Smooth muscle cell (in vitro differentiated cells): ENCODE measurements at regions not wholly inside any gene's neighbourhood (a gene's known extent, or its start where the extent isn't known, plus 50 kb on each side); places are given as distances from the start of the nearest gene placed in this dataset.

Source experiments
- DNase-seq: peaks from one replicate; lab custom pipeline; 2025; ENCODE audit not compliant: unreplicated experiment; lab: John Stamatoyannopoulos, UW
- H2AFZ ChIP-seq: fragments of 200-600 bp; sonication (generic); 2 replicates; pipeline ENCODE4 v1.6.0; 2016; ENCODE audit warnings: antibody characterized with exemption, low read depth, mild to moderate bottlenecking
- H3F3A ChIP-seq: fragments of 200-600 bp; sonication (generic); 2 replicates; pipeline ENCODE4 v1.6.0; 2017; ENCODE audit warnings: antibody characterized with exemption, low read depth
- H3K27ac ChIP-seq: fragments of 200-600 bp; sonication (generic); 2 replicates; pipeline ENCODE4 v1.5.1; 2016; ENCODE audit warnings: low read depth, mild to moderate bottlenecking
- H3K27me3 ChIP-seq: fragments of 200-600 bp; sonication (generic); 2 replicates; pipeline ENCODE4 v1.6.1; 2016; ENCODE audit warnings: low read depth, mild to moderate bottlenecking
- H3K36me3 ChIP-seq: fragments of 200-600 bp; sonication (generic); 2 replicates; pipeline ENCODE4 v1.5.1; 2016; ENCODE audit warnings: low read depth
- H3K4me1 ChIP-seq: fragments of 200-600 bp; sonication (generic); 2 replicates; pipeline ENCODE4 v1.5.1; 2016; ENCODE audit warnings: low read depth
- H3K4me2 ChIP-seq: fragments of 200-600 bp; sonication (generic); 2 replicates; pipeline ENCODE4 v1.6.0; 2016; ENCODE audit warnings: mild to moderate bottlenecking
- H3K4me3 ChIP-seq: fragments of 200-600 bp; sonication (generic); 2 replicates; pipeline ENCODE4 v1.5.1; 2016; ENCODE audit warnings: mild to moderate bottlenecking
- H3K79me2 ChIP-seq: fragments of 200-600 bp; sonication (generic); 2 replicates; pipeline ENCODE4 v1.6.0; 2016; ENCODE audit warnings: low read depth, mild to moderate bottlenecking
- H3K9ac ChIP-seq: fragments of 200-600 bp; sonication (generic); 2 replicates; pipeline ENCODE4 v1.6.0; 2016; ENCODE audit warnings: low read depth
- H3K9me3 ChIP-seq: fragments of 200-600 bp; sonication (generic); replicated peaks from 2 replicates; pipeline ENCODE4 v1.5.1; 2016; ENCODE audit warnings: low read depth
- H4K20me1 ChIP-seq: fragments of 200-600 bp; sonication (generic); 2 replicates; pipeline ENCODE4 v1.6.0; 2016; ENCODE audit warnings: low read depth
- WGBS: methylation state at CpG from one replicate; pipeline ENCODE4 v1.1.7; 2016; ENCODE audit warnings: low lambda C conversion rate; 5-methylcytosine and 5-hydroxymethylcytosine counted together
- TF ChIP-seq, protein P1 (sequence below): fragments of 200-600 bp; sonication (generic); IDR thresholded peaks from 2 replicates; pipeline ENCODE4 v1.5.1; 2017; ENCODE audit warnings: borderline replicate concordance, mild to moderate bottlenecking, antibody characterized with exemption; ENCODE audit not compliant: insufficient read depth, poor library complexity, severe bottlenecking

DNA sequence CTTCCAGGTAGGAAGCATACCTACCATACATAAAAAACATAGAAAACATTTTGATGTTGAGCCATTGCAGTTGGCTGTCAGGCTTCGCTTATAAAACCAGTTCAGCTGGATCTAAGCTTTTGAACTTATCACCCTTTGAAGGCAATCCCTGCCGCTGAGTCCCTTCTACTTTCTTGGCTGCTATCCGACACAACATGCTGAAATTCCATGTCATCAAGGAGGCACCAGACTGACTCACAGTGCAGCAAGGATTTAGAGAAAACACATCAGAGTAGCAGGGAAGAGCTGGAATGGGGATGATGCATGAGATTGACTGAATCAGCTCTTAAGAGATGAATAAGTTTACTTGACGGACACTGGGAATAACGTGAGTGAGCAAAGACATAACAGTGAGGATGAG, 135.0 kb upstream of the MAN1A1 start:
- Histone ChIP-seq H3K79me2 (no peaks in the 10 kb centered on the region), H3K4me1 (no peaks in the 10 kb centered on the region), H3K27ac (no peak overlapping the region), H3K4me3 (no peak overlapping the region), H2AFZ (no peak overlapping the region), H3K27me3 (no peaks in the 10 kb centered on the region), H4K20me1 (no peaks in the 10 kb centered on the region), H3K36me3 (no peaks in the 10 kb centered on the region), H3F3A (peaks cover 7% of the 10 kb centered on the region), H3K4me2 (peak overlapping the region; percentile 5), H3K9me3 (no peaks in the 10 kb centered on the region), H3K9ac (no peak overlapping the region)
- peak; percentile 1 for DNase-seq
- WGBS = under 1% methylated on average over 5 of the region's 5 CpGs
- TF ChIP-seq, protein P1, sequence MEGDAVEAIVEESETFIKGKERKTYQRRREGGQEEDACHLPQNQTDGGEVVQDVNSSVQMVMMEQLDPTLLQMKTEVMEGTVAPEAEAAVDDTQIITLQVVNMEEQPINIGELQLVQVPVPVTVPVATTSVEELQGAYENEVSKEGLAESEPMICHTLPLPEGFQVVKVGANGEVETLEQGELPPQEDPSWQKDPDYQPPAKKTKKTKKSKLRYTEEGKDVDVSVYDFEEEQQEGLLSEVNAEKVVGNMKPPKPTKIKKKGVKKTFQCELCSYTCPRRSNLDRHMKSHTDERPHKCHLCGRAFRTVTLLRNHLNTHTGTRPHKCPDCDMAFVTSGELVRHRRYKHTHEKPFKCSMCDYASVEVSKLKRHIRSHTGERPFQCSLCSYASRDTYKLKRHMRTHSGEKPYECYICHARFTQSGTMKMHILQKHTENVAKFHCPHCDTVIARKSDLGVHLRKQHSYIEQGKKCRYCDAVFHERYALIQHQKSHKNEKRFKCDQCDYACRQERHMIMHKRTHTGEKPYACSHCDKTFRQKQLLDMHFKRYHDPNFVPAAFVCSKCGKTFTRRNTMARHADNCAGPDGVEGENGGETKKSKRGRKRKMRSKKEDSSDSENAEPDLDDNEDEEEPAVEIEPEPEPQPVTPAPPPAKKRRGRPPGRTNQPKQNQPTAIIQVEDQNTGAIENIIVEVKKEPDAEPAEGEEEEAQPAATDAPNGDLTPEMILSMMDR = no peak

DNA sequence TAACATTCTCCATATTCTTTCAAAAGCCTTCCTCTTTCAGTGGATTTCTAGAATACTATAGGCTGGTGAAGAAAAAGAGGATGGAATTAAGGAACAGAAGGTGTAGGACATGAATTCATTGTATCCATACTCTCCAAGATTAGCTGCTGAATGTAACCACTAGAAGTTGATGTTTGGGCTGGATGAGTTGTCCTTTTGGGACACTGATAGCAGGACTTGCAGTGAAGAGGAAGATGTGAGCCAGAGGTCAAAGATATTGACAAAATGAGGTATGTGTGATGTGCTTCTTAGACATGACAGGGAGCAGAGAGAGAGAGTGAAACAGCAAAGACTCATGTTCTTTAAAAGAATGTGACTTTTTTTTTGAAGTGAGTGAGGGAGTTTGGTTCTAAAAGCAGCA, 134.3 kb upstream of the MAN1A1 start:
- Histone ChIP-seq H3F3A (peaks cover 7% of the 10 kb centered on the region), H3K4me1 (no peaks in the 10 kb centered on the region), H4K20me1 (no peaks in the 10 kb centered on the region), H2AFZ (no peak overlapping the region), H3K79me2 (no peaks in the 10 kb centered on the region), H3K4me3 (no peak overlapping the region), H3K9ac (no peak overlapping the region), H3K27me3 (no peaks in the 10 kb centered on the region), H3K4me2 (peak overlapping the region; percentile 5), H3K36me3 (no peaks in the 10 kb centered on the region), H3K27ac (no peak overlapping the region), H3K9me3 (no peaks in the 10 kb centered on the region)
- TF ChIP-seq, protein P1 = no peak
- no peak for DNase-seq

DNA sequence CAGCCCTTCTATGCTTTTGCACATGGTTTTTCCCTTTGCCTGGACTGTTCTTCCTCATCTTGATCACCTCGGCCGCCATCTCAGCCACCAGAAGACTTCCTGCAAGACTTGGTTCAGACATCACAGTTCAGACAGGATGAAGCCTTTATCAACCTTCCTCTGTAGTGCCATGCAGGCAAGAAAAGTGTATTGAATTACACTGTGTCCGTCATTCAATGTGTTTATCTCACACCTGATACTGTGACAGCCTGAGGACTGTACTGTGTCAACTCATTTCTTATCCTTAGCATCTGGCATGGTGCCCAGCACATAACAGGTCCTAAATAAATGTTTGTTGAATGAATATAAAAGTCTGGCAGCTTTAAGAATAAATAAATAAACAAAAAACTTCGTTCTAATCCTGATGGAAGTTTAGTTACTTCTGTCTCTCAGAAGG, 133.3 kb upstream of the MAN1A1 start:
- TF ChIP-seq, protein P1 = no peak
- 66% methylated on average over 4 of the region's 4 CpGs for WGBS
- Histone ChIP-seq H3K4me2 (no peak overlapping the region), H3K79me2 (no peaks in the 10 kb centered on the region), H3K27ac (no peak overlapping the region), H3K9me3 (no peaks in the 10 kb centered on the region), H3K9ac (no peak overlapping the region), H3K27me3 (no peaks in the 10 kb centered on the region), H2AFZ (no peak overlapping the region), H3K4me1 (no peaks in the 10 kb centered on the region), H3K4me3 (no peak overlapping the region), H3K36me3 (no peaks in the 10 kb centered on the region), H4K20me1 (no peaks in the 10 kb centered on the region), H3F3A (peaks cover 7% of the 10 kb centered on the region)
- no peak for DNase-seq

DNA sequence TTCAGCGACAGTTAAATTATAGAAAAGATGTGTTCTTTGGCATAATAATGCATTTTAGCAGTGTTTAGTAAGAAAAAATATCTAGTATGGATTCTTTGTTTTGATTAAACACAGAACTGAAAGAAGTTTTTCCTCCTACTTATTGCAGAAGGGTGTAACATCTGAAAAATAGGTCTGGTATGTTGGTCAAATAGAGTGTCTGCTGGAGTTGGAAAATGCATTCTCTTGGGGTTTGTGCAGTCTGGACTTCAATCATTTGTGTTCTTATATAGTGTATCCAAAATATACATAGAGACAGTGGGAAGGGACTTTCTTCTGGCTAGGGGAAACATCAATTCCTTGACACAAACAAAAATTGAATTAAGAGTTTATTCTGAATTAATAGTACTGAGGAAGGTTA, 132.4 kb upstream of the MAN1A1 start:
- Histone ChIP-seq H3K9ac (no peak overlapping the region), H3K79me2 (no peaks in the 10 kb centered on the region), H2AFZ (no peak overlapping the region), H3K9me3 (no peaks in the 10 kb centered on the region), H3K4me1 (no peaks in the 10 kb centered on the region), H3F3A (peaks cover 7% of the 10 kb centered on the region), H3K27ac (no peak overlapping the region), H3K36me3 (no peaks in the 10 kb centered on the region), H3K27me3 (no peaks in the 10 kb centered on the region), H3K4me2 (no peak overlapping the region), H4K20me1 (no peaks in the 10 kb centered on the region), H3K4me3 (no peak overlapping the region)
- 90% methylated on average over 1 of the region's 1 CpG for WGBS
- TF ChIP-seq, protein P1 = no peak
- DNase-seq = no peak
